IMR-90 (cell line): ENCODE measurements at regions not wholly inside any gene's neighbourhood (a gene's known extent, or its start where the extent isn't known, plus 50 kb on each side); places are given as distances from the start of the nearest gene placed in this dataset.

ENCODE experiments used
- ATAC-seq: fragments of 200-7000 bp; cut with Tn5 transposase; 2 replicates; pipeline ENCODE4 v1.9.1; 2020; ENCODE audit warnings: low read depth, mild to moderate bottlenecking, moderate library complexity
- BruUV-seq: library from RNA; stranded (reverse); fragments of 400-500 nt; replicated peaks from 2 replicates; lab custom pipeline; 2021; lab: Mats Ljungman, UMichigan
- CTCF ChIA-PET: fragments of 300-600 bp; formaldehyde crosslinking; extraction: SDS; loops from one replicate; lab custom pipeline; 2021; ENCODE audit warnings: antibody characterized with exemption; lab: Yijun Ruan, JAX
- POLR2A ChIA-PET: fragments of 300-600 bp; sonication (Branson Sonifier 250); formaldehyde crosslinking; loops from one replicate; lab custom pipeline; 2022; ENCODE audit warnings: antibody characterized with exemption; ENCODE audit not compliant: unreplicated experiment; lab: Charles Lee
- DNase-seq: peaks from one replicate; pipeline ENCODE4 v3.0.0; 2013
- H2AFZ ChIP-seq: replicated peaks from 2 replicates; pipeline ENCODE3; 2013; ENCODE audit warnings: low read length, mild to moderate bottlenecking; ENCODE audit not compliant: poor library complexity
- H2AK5ac ChIP-seq: 2 replicates; pipeline ENCODE4 v1.6.1; 2013; ENCODE audit warnings: low read depth, low read length, inconsistent platforms
- H2AK9ac ChIP-seq: replicated peaks from 2 replicates; pipeline ENCODE3; 2013; ENCODE audit warnings: mild to moderate bottlenecking, low read depth, low read length, moderate library complexity; ENCODE audit not compliant: poor library complexity
- H2BK120ac ChIP-seq: 2 replicates; pipeline ENCODE4 v1.6.1; 2013; ENCODE audit warnings: low read depth, low read length, inconsistent platforms
- H2BK15ac ChIP-seq: 3 replicates; pipeline ENCODE4 v1.6.1; 2013; ENCODE audit warnings: low read depth, low read length, inconsistent platforms
- H2BK20ac ChIP-seq: 2 replicates; pipeline ENCODE4 v1.6.1; 2013; ENCODE audit warnings: low read depth, mild to moderate bottlenecking, inconsistent platforms, low read length, moderate library complexity
- H2BK5ac ChIP-seq: 2 replicates; pipeline ENCODE4 v1.6.1; 2013; ENCODE audit warnings: mild to moderate bottlenecking, low read depth, low read length, inconsistent platforms; ENCODE audit not compliant: poor library complexity, severe bottlenecking
- H3K14ac ChIP-seq: replicated peaks from 2 replicates; pipeline ENCODE4 v1.6.1; 2013; ENCODE audit warnings: low read depth, low read length, inconsistent platforms
- H3K18ac ChIP-seq: 2 replicates; pipeline ENCODE4 v1.6.1; 2013; ENCODE audit warnings: low read depth, low read length, control low read depth
- H3K23ac ChIP-seq: 2 replicates; pipeline ENCODE4 v1.6.1; 2013; ENCODE audit warnings: low read depth, low read length, inconsistent platforms
- H3K27ac ChIP-seq: 2 replicates; pipeline ENCODE4 v1.5.1; 2013; ENCODE audit warnings: mild to moderate bottlenecking, control low read depth, low read length; ENCODE audit not compliant: insufficient read depth
- H3K27me3 ChIP-seq: 2 replicates; pipeline ENCODE4 v1.6.1; 2013; ENCODE audit warnings: low read length; ENCODE audit not compliant: control insufficient read depth, insufficient read depth
- H3K36me3 ChIP-seq: 2 replicates; pipeline ENCODE4 v1.6.1; 2013; ENCODE audit warnings: low read length, mixed read lengths; ENCODE audit not compliant: control insufficient read depth, insufficient read depth
- H3K4ac ChIP-seq: 2 replicates; pipeline ENCODE4 v1.6.1; 2013; ENCODE audit warnings: low read depth, low read length, inconsistent platforms
- H3K4me1 ChIP-seq: 2 replicates; pipeline ENCODE4 v1.6.1; 2013; ENCODE audit warnings: low read length, mixed read lengths; ENCODE audit not compliant: control insufficient read depth, insufficient read depth
- H3K4me2 ChIP-seq: 2 replicates; pipeline ENCODE4 v1.6.1; 2013; ENCODE audit warnings: low read depth, mild to moderate bottlenecking, control low read depth, low read length, moderate library complexity
- H3K4me3 ChIP-seq: 2 replicates; pipeline ENCODE4 v1.5.1; 2013; ENCODE audit warnings: low read depth, mild to moderate bottlenecking, control low read depth, low read length, moderate library complexity; ENCODE audit not compliant: insufficient read depth
- H3K56ac ChIP-seq: 2 replicates; pipeline ENCODE4 v1.6.1; 2013; ENCODE audit warnings: low read length, inconsistent platforms; ENCODE audit not compliant: insufficient read depth; ENCODE audit errors: extremely low read depth
- H3K79me1 ChIP-seq, 2 experiments: 2 replicates each; pipeline ENCODE4 v1.6.1; 2013; ENCODE audit warnings: low read length in 2 of 2, inconsistent platforms in 1 of 2, low read depth in 1 of 2
- H3K9ac ChIP-seq: 2 replicates; pipeline ENCODE4 v1.6.1; 2013; ENCODE audit warnings: low read depth, low read length, control low read depth
- H3K9me1 ChIP-seq: 2 replicates; pipeline ENCODE4 v1.6.1; 2013; ENCODE audit warnings: low read length, inconsistent platforms; ENCODE audit not compliant: insufficient read depth
- H3K9me3 ChIP-seq: 2 replicates; pipeline ENCODE4 v1.6.1; 2013; ENCODE audit warnings: low read length; ENCODE audit not compliant: control insufficient read depth, insufficient read depth
- H4K20me1 ChIP-seq: 2 replicates; pipeline ENCODE4 v1.6.1; 2013; ENCODE audit warnings: low read length, inconsistent platforms; ENCODE audit not compliant: insufficient read depth
- H4K5ac ChIP-seq: 2 replicates; pipeline ENCODE4 v1.6.1; 2013; ENCODE audit warnings: mild to moderate bottlenecking, low read depth, low read length, control low read depth
- H4K8ac ChIP-seq, 2 experiments: 2 replicates each; pipeline ENCODE4 v1.6.1; 2013; ENCODE audit warnings: low read depth in 2 of 2, low read length in 2 of 2, control low read depth in 1 of 2, inconsistent platforms in 1 of 2
- H4K91ac ChIP-seq: 2 replicates; pipeline ENCODE4 v1.6.1; 2013; ENCODE audit warnings: low read depth, low read length, inconsistent platforms; ENCODE audit not compliant: insufficient read depth
- BHLHE40 ChIP-seq: fragments of 150-350 bp; IDR thresholded peaks from 2 replicates; pipeline ENCODE4 v1.6.1; 2016; ENCODE audit warnings: mild to moderate bottlenecking, low read depth, low read length
- CEBPB ChIP-seq: IDR thresholded peaks from 2 replicates; pipeline ENCODE4 v1.6.1; 2012; ENCODE audit warnings: low read depth, low read length, improper control_type of control experiment
- CHD1 ChIP-seq: IDR thresholded peaks from 2 replicates; pipeline ENCODE4 v1.6.1; 2012; ENCODE audit warnings: low read depth, low read length, improper control_type of control experiment
- CTCF ChIP-seq: conservative IDR thresholded peaks from 2 replicates; pipeline ENCODE4 v1.5.1; 2012; ENCODE audit warnings: mild to moderate bottlenecking, low read depth, low read length, improper control_type of control experiment
- ELK1 ChIP-seq: fragments of 150-350 bp; IDR thresholded peaks from 2 replicates; pipeline ENCODE4 v1.6.1; 2016; ENCODE audit warnings: low read depth, mild to moderate bottlenecking, low read length, moderate library complexity, borderline replicate concordance
- FOS ChIP-seq: fragments of 150-350 bp; IDR thresholded peaks from 2 replicates; pipeline ENCODE4 v1.6.1; 2016; ENCODE audit warnings: low read depth, low read length
- MAFK ChIP-seq: IDR thresholded peaks from 2 replicates; pipeline ENCODE4 v1.6.1; 2012; ENCODE audit warnings: low read depth, low read length, improper control_type of control experiment
- MAZ ChIP-seq: IDR thresholded peaks from 2 replicates; pipeline ENCODE4 v1.6.1; 2012; ENCODE audit warnings: low read depth, mild to moderate bottlenecking, low read length, improper control_type of control experiment, moderate library complexity, borderline replicate concordance
- MXI1 ChIP-seq: IDR thresholded peaks from 2 replicates; pipeline ENCODE4 v1.6.1; 2012; ENCODE audit warnings: low read depth, mild to moderate bottlenecking, low read length, moderate library complexity, borderline replicate concordance
- NFE2L2 ChIP-seq: fragments of 150-350 bp; IDR thresholded peaks from 2 replicates; pipeline ENCODE4 v1.6.1; 2016; ENCODE audit warnings: low read depth, mild to moderate bottlenecking, low read length
- POLR2A ChIP-seq: IDR thresholded peaks from 2 replicates; pipeline ENCODE4 v1.6.1; 2012; ENCODE audit warnings: mild to moderate bottlenecking, low read depth, low read length
- RAD21 ChIP-seq: IDR thresholded peaks from 2 replicates; pipeline ENCODE4 v1.6.1; 2012; ENCODE audit warnings: low read length, improper control_type of control experiment
- RCOR1 ChIP-seq: IDR thresholded peaks from 2 replicates; pipeline ENCODE4 v1.6.1; 2012; ENCODE audit warnings: mild to moderate bottlenecking, low read length, improper control_type of control experiment; ENCODE audit not compliant: insufficient replicate concordance
- RFX5 ChIP-seq: IDR thresholded peaks from 2 replicates; pipeline ENCODE4 v1.8.0; 2012; ENCODE audit warnings: low read depth, mild to moderate bottlenecking, low read length, moderate library complexity
- SMC3 ChIP-seq: fragments of 150-350 bp; IDR thresholded peaks from 2 replicates; pipeline ENCODE4 v1.6.1; 2016; ENCODE audit warnings: low read depth, mild to moderate bottlenecking, antibody characterized with exemption, low read length, moderate library complexity
- USF2 ChIP-seq: fragments of 150-350 bp; IDR thresholded peaks from 2 replicates; pipeline ENCODE4 v1.6.1; 2017; ENCODE audit warnings: mild to moderate bottlenecking, antibody characterized with exemption, low read length, low read depth
- WGBS, 2 experiments: methylation state at CpG; one replicate each; pipeline versions ENCODE4 v1.1.5 to v1.1.7; 2013; ENCODE audit warnings: missing lambda C conversion rate in 2 of 2; ENCODE audit not compliant: insufficient read length in 1 of 2; ENCODE audit errors: extremely low coverage in 2 of 2; 5-methylcytosine and 5-hydroxymethylcytosine counted together
- dilution Hi-C: fragments of 300-500 bp; cut with HindIII; formaldehyde crosslinking; loops from one replicate; pipeline ENCODE4 v1.14.3; 2018; ENCODE audit warnings: low sequenced_read_pairs; ENCODE audit not compliant: unreplicated experiment
- in situ Hi-C: fragments of 300-500 bp; cut with MboI; formaldehyde crosslinking; loops from 3 replicates; pipeline ENCODE4 v1.14.3; 2019; ENCODE audit warnings: low sequenced_read_pairs, inconsistent platforms, mixed read lengths
- intact Hi-C: fragments of 100-400 bp; cut with micrococcal nuclease; formaldehyde crosslinking; loops from 2 replicates; pipeline ENCODE4 v1.10.0; 2022

GRCh38 chr1:226496453-226497015, 52.0 kb upstream of the STUM start:
- Histone ChIP-seq H2BK15ac (no peak overlapping the region), H2BK20ac (no peak overlapping the region), H3K27ac (no peak overlapping the region), H4K5ac (no peak overlapping the region), H3K9me3 (no peaks in the 10 kb centered on the region), H2BK5ac (no peak overlapping the region), H3K27me3 (peaks cover 16% of the 10 kb centered on the region), H3K9ac (no peak overlapping the region), H3K79me1 (no peaks in the 10 kb centered on the region), H2AFZ (no peak overlapping the region), H3K18ac (no peak overlapping the region), H2BK120ac (no peak overlapping the region), H4K91ac (no peak overlapping the region), H3K14ac (no peak overlapping the region), H4K20me1 (no peaks in the 10 kb centered on the region), H3K4ac (no peak overlapping the region), H3K56ac (no peak overlapping the region), H3K23ac (no peak overlapping the region), H2AK5ac (no peak overlapping the region), H4K8ac (no peak overlapping the region), H3K4me2 (no peak overlapping the region), H3K9me1 (no peaks in the 10 kb centered on the region), H2AK9ac (no peak overlapping the region), H3K4me3 (no peak overlapping the region), H3K36me3 (no peaks in the 10 kb centered on the region), H3K4me1 (no peaks in the 10 kb centered on the region)
- TF ChIP-seq CEBPB (no peak), ELK1 (no peak), USF2 (no peak), RAD21 (no peak), FOS (no peak), MAFK (no peak), RFX5 (no peak), SMC3 (no peak), NFE2L2 (no peak), RCOR1 (no peak), MXI1 (no peak), POLR2A (no peak), CHD1 (no peak), BHLHE40 (no peak), MAZ (no peak), CTCF (no peak)
- WGBS, 2 experiments, result no CpG with 5 or more reads among the region's 7 CpGs
- dilution Hi-C loops (no loop called here), intact Hi-C loops (no loop called here), in situ Hi-C loops (no loop called here)
- BruUV-seq, result no TSS peak
- POLR2A ChIA-PET, result interaction anchor here (0.5 kb wide), 1 partner anchor 10 kb away, joined by 14 read pairs; no protein-coding TSS in a partner anchor
- CTCF ChIA-PET, result no interaction called here
- DNase-seq (no peak), ATAC-seq (no peak)
